ENCODE measurements at regions not wholly inside any gene's neighbourhood (a gene's known extent, or its start where the extent isn't known, plus 50 kb on each side); places are given as distances from the start of the nearest gene placed in this dataset.

DNA sequence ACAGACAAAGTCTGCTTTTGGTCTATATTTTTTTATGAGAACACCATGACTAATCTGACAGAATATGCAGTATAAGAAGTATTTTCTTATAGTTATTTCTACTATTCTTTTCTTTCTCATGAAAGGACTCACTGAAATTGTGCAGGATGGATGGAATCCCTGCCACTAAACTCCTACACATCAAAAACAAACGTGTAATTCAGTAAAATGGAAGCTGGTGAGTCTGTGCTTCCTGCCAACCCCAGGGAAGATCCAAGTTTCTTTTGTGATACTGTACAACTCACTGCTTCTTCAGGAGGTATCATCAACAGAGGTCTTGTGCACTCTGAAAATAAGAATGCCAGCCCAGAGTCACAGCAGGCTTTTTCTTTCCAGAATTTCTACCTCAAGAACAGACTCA is 241.2 kb downstream of the MRPL39 start:
- no peak for TF ChIP-seq CTCF (IDR thresholded peaks at IDR 0.05)
- TF ChIP-seq POLR2A (IDR thresholded peaks at IDR 0.05) = no peak
- no peak for TF ChIP-seq EP300 (IDR thresholded peaks at IDR 0.05)
